Fibroblast of the aortic adventitia (primary cell): ENCODE measurements at regions not wholly inside any gene's neighbourhood (a gene's known extent, or its start where the extent isn't known, plus 50 kb on each side); places are given as distances from the start of the nearest gene placed in this dataset.

Experiments used
- DNase-seq: peaks from one replicate; pipeline ENCODE4 v3.0.0-alpha.2; 2010; ENCODE audit warnings: low read depth
- H3K4me3 ChIP-seq: 2 replicates; pipeline ENCODE4 v1.5.1; 2011; ENCODE audit warnings: low read depth, mild to moderate bottlenecking, control low read depth, low read length, moderate library complexity
- TF ChIP-seq, protein P1 (sequence below): IDR thresholded peaks from 2 replicates; pipeline ENCODE4 v1.5.1; 2011; ENCODE audit warnings: mild to moderate bottlenecking, low read length, control low read depth, inconsistent platforms; ENCODE audit not compliant: insufficient read depth

- DNase-seq = no peak
- no peak overlapping the region for H3K4me3 ChIP-seq
- TF ChIP-seq, protein P1, sequence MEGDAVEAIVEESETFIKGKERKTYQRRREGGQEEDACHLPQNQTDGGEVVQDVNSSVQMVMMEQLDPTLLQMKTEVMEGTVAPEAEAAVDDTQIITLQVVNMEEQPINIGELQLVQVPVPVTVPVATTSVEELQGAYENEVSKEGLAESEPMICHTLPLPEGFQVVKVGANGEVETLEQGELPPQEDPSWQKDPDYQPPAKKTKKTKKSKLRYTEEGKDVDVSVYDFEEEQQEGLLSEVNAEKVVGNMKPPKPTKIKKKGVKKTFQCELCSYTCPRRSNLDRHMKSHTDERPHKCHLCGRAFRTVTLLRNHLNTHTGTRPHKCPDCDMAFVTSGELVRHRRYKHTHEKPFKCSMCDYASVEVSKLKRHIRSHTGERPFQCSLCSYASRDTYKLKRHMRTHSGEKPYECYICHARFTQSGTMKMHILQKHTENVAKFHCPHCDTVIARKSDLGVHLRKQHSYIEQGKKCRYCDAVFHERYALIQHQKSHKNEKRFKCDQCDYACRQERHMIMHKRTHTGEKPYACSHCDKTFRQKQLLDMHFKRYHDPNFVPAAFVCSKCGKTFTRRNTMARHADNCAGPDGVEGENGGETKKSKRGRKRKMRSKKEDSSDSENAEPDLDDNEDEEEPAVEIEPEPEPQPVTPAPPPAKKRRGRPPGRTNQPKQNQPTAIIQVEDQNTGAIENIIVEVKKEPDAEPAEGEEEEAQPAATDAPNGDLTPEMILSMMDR = no peak
These were observed 69.7 kb upstream of the TLR3 start for GRCh38 chr4:185999207-185999606.

DNA sequence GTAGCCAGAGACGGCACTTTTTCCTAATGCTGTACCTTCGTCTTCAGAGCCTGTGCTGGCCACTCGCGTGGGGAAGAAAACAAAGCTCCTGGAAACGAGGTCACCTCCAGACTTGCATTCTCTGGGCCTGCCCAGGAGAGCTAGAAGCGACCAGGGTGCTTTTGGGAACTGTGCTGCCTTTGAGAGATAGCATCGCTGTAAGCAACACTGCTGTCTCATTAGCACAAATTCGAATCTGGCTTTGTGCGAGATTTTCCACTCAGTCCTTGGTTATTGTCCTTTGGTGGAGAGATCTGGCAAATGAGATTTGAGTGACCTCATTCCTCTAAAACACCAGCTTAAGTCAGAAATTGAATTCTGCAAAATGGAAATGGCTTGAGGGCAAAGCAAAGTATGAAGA lies 66.1 kb upstream of the TLR3 start:
- TF ChIP-seq, protein P1 = no peak
- no peak for DNase-seq
- H3K4me3 ChIP-seq = no peak overlapping the region

DNA sequence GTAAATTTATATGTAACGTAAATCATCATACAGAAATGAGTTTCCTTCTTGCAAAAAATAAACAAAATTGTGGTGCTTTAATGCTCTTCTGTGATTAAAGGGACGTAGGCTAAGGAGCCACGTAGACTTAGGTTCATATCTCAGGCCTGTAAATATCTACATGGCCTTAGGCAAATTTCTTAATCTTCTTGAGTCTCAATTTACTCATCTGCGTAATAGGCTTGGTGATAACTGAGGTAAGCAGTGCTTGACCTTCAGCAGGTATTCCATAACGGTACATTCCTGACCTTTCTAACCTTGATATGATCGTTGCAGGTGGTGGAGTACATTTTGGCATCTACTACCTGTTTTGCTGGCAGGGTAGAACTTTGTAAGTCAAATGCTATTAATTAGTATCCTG lies 65.2 kb upstream of the TLR3 start:
- DNase-seq = no peak
- TF ChIP-seq, protein P1 = no peak
- H3K4me3 ChIP-seq = no peak overlapping the region

GRCh38 chr4:186008057-186008456 lies 60.9 kb upstream of the TLR3 start:
- DNase-seq = no peak
- H3K4me3 ChIP-seq = no peak overlapping the region
- TF ChIP-seq, protein P1 = no peak

DNA sequence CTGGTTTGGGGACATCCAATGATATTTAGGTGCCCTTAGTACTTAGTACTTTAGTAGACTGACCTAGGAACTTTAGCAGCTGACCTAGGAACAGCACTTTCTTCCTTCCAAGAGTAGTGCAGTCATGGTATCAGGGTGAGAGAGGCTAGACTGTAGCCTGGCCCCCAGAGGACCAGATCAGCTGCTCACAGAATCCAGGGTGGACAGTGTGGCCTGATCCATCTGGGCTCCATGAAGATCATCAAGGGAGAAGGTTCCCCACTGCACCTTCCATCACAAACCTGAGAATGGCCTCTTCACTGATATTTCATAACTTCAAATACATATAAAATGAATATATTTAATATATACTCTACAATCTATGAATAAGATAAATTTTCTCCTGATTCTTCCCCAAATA lies 59.0 kb upstream of the TLR3 start:
- no peak overlapping the region for H3K4me3 ChIP-seq
- no peak for DNase-seq
- TF ChIP-seq, protein P1 = no peak

DNA sequence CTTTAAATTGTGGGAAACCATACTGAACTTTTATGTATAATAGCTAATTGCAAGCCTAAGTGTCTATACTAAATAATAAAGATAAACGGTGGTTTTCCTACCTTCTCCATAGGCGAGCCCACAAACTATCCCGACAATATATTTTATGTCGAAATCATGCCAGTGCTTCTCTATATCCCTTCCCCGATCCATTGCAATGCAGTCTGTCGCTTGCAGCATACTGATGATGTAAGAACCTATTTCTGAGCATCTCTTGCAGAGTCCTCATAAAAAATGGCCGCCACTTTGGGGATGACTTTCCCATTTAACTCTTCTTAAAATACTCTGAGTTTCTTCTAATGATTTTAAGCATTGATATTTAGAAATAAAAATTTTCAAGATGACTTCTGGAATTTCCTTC lies 58.1 kb upstream of the TLR3 start:
- TF ChIP-seq, protein P1 = no peak
- DNase-seq = no peak
- H3K4me3 ChIP-seq = no peak overlapping the region

- TF ChIP-seq, protein P1 = no peak
- no peak overlapping the region for H3K4me3 ChIP-seq
- DNase-seq = no peak
These were observed 56.9 kb upstream of the TLR3 start for GRCh38 chr4:186012071-186012470.
